ENCODE measurements at regions not wholly inside any gene's neighbourhood (a gene's known extent, or its start where the extent isn't known, plus 50 kb on each side); places are given as distances from the start of the nearest gene placed in this dataset.
A peak's percentile ranks its signal among the peaks of the same experiment; 100 is the strongest.
"Not testable (repeated sequence)": the region's sequence is repeated elsewhere in the genome, so short reads cannot be mapped to it uniquely, and the experiment has no call there.

DNA sequence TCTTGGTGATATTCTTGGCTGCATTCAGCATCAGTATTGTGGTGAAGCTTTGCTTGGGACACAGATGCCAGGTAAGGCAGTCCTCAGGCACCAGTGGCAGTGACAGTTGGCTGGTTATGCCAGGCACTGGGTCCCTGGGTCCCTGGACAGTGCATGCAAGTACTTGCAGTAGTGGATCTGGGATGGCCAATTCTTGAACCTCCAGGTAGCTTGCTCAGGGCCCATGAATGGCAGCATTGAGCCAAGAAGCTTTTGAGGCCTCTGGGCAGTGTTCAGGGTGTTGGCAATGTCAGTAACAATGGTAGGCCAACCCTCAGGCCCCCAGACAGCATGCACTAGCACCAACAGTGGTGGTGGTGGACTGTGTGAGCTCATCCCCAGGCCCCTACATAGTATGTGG, 106.8 kb upstream of the ANXA10 start:
- TF ChIP-seq, protein P1, sequence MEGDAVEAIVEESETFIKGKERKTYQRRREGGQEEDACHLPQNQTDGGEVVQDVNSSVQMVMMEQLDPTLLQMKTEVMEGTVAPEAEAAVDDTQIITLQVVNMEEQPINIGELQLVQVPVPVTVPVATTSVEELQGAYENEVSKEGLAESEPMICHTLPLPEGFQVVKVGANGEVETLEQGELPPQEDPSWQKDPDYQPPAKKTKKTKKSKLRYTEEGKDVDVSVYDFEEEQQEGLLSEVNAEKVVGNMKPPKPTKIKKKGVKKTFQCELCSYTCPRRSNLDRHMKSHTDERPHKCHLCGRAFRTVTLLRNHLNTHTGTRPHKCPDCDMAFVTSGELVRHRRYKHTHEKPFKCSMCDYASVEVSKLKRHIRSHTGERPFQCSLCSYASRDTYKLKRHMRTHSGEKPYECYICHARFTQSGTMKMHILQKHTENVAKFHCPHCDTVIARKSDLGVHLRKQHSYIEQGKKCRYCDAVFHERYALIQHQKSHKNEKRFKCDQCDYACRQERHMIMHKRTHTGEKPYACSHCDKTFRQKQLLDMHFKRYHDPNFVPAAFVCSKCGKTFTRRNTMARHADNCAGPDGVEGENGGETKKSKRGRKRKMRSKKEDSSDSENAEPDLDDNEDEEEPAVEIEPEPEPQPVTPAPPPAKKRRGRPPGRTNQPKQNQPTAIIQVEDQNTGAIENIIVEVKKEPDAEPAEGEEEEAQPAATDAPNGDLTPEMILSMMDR (conservative IDR thresholded peaks at IDR 0.05), result no peak
- no peak overlapping the region for H3K27ac ChIP-seq

GRCh38 chr4:167986044-167986443, 106.3 kb upstream of the ANXA10 start:
- H3K27ac ChIP-seq, result no peak overlapping the region
- TF ChIP-seq, protein P1 (conservative IDR thresholded peaks at IDR 0.05), result no peak

DNA sequence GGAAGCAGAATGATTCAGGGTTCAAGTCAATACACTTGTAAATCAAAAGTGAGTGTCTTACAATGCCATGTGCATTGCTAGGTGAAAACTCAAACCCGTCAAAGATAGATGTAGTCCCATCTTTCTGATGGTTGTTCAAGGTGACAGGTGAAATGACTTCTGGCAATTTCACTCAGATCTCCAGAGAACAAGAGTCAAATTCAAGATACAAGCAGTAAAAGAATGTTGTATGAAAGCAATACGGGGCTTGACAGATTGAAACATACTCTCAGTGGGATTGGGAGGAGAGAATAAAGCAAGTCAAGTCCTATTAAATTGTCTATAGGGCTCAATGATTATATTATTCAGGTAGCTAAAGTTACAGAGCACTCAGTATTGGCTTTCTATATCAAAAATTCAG, 105.1 kb upstream of the ANXA10 start:
- TF ChIP-seq, protein P1 (conservative IDR thresholded peaks at IDR 0.05), result no peak
- no peak overlapping the region for H3K27ac ChIP-seq

DNA sequence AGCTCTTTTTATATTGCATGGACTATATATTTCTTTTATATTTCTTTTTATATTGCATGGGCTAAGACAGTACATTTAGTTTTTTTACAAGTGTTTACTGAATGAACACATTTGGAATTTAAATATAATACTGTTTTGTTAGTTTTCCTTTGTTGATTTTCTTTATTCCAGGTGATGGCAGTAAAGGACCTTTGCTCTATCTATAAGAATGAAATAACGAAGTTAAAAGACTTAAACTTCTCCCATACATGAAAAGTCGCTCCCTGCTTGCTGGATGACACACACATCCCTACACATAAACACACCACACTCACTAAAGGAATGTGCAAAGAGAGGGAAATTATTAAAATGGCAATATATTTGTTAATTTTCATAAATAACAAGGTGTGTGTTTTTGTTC, 102.5 kb upstream of the ANXA10 start:
- H3K27ac ChIP-seq, result no peak overlapping the region
- TF ChIP-seq, protein P1 (conservative IDR thresholded peaks at IDR 0.05), result peak; percentile 65

DNA sequence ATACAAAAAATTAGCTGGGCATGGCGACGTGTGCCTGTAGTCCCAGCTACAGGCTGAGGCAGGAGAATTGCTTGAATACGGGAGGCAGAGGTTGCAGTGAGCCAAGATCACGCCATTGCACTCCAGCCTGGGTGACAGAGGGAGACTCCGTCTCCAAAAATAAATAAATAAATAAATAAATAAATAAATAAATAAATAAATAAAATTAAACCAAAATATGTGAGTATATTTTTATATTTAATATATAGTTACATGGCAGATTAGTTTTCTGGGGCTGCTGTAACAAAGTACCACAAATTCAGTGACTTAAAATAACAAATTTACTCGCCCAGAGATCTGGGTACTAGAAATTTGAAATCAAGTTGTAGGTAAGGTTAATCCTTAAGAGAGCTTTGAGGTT, 84.2 kb upstream of the ANXA10 start:
- H3K27ac ChIP-seq, result not testable (repeated sequence)

DNA sequence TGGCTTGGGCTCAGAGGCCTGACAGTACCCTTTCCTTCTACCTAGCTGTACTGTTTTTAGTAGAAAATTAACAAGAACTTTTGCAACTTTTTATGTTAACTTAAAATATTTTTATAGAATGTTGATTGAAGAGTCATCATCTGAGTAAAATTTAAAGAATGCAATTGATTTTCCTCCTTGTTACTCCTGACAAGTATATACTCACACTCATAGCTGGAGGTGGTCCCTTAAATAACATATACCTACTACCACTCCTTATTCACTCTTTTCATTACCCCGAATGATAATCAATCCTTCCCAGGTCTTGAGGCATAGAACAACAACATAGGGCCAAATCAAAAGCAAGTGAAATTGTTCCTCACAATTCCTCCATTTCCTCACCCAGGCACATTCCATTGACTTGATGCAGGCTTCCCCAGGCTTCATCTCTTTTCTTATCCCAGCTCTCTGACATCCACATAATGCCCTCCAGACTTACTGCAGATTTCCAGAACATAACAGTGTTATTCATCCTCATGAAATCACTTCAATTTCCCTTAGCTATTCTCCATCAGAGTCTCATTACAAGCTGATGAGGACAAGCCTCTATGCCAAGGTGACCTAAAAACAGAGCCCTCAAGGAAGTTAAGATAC, 73.2 kb upstream of the ANXA10 start:
- TF ChIP-seq, protein P1 (conservative IDR thresholded peaks at IDR 0.05), result no peak
- no peak overlapping the region for H3K27ac ChIP-seq

DNA sequence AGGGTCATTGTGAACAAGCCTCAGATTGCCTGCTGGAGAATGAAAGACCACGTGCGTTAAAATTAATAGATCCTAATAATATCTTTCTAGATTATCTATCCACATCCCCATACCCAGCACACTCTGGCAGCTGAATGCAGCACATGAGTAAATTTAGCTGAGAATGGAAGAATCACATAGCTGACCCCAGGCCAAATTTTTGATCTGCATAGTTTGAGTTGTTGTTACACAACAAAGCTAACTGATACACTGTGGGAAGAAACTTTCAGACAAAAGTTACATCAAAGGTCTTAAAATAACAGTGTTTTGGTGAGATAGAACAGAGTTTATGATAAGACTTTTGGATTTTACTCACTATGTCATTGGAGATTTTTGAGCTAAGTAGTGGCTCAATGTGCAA, 72.4 kb upstream of the ANXA10 start:
- no peak overlapping the region for H3K27ac ChIP-seq
- TF ChIP-seq, protein P1 (conservative IDR thresholded peaks at IDR 0.05), result no peak

GRCh38 chr4:168021666-168022065, 70.7 kb upstream of the ANXA10 start:
- H3K27ac ChIP-seq, result peak overlapping the region; percentile 45; the same call in 1 of the 2 replicates
- TF ChIP-seq, protein P1 (conservative IDR thresholded peaks at IDR 0.05), result no peak

Data from VCaP (cell line).